H1 (cell line): ENCODE measurements at regions not wholly inside any gene's neighbourhood (a gene's known extent, or its start where the extent isn't known, plus 50 kb on each side); places are given as distances from the start of the nearest gene placed in this dataset.
A peak's percentile ranks its signal among the peaks of the same experiment; 100 is the strongest.

ENCODE experiments used
- CTCF ChIA-PET: fragments of 300-600 bp; sonication (Branson Sonifier 250); formaldehyde crosslinking; loops from one replicate; lab custom pipeline; 2021; ENCODE audit not compliant: partially characterized antibody; lab: Charles Lee
- POLR2A ChIA-PET: fragments of 300-600 bp; sonication (Branson Sonifier 250); formaldehyde crosslinking; loops from one replicate; lab custom pipeline; 2021; ENCODE audit warnings: inconsistent platforms; ENCODE audit not compliant: partially characterized antibody; lab: Charles Lee
- DNase-seq, 2 experiments: peaks; one replicate each; pipeline versions ENCODE4 v3.0.0 to v3.0.0-alpha.2; 2010 to 2022; ENCODE audit warnings: low spot score in 2 of 2, low read depth in 1 of 2, mixed read lengths in 1 of 2
- FAIRE-seq: peaks from 2 replicates; lab custom pipeline; 2011; peaks lifted over from hg19 to GRCh38; lab: Jason Lieb, UNC
- H2AFZ ChIP-seq: 2 replicates; pipeline ENCODE4 v1.8.1; 2012; ENCODE audit warnings: low read length, inconsistent platforms
- H2AK5ac ChIP-seq: 2 replicates; pipeline ENCODE4 v1.6.1; 2013; ENCODE audit warnings: low read depth, low read length
- H2BK120ac ChIP-seq: replicated peaks from 2 replicates; pipeline ENCODE3; 2013; ENCODE audit warnings: low read depth, low read length, inconsistent platforms
- H2BK12ac ChIP-seq: 2 replicates; pipeline ENCODE4 v1.6.1; 2013; ENCODE audit warnings: low read depth, low read length
- H2BK15ac ChIP-seq: 2 replicates; pipeline ENCODE4 v1.6.1; 2013; ENCODE audit warnings: low read length
- H2BK20ac ChIP-seq: 2 replicates; pipeline ENCODE4 v1.6.1; 2013; ENCODE audit warnings: low read length
- H2BK5ac ChIP-seq: 2 replicates; pipeline ENCODE4 v1.6.1; 2013; ENCODE audit warnings: low read depth, low read length
- H3K14ac ChIP-seq: 2 replicates; pipeline ENCODE4 v1.6.1; 2013; ENCODE audit warnings: inconsistent platforms; ENCODE audit not compliant: insufficient read length
- H3K18ac ChIP-seq: 2 replicates; pipeline ENCODE4 v1.6.1; 2013; ENCODE audit warnings: low read length; ENCODE audit errors: extremely low read depth
- H3K23ac ChIP-seq: 2 replicates; pipeline ENCODE4 v1.6.1; 2013; ENCODE audit warnings: inconsistent platforms; ENCODE audit not compliant: insufficient read length
- H3K23me2 ChIP-seq: 2 replicates; pipeline ENCODE4 v1.6.1; 2013; ENCODE audit warnings: low read depth, low read length
- H3K27ac ChIP-seq: 2 replicates; pipeline ENCODE4 v1.6.1; 2011; ENCODE audit warnings: low read depth, low read length, inconsistent platforms
- H3K27me3 ChIP-seq, 4 experiments: replicated peaks in 1 of 4; 1 replicate in 1 of 4; 2 replicates in 3 of 4; pipeline versions ENCODE4 v1.6.1 to v1.8.1; 2011 to 2013; ENCODE audit warnings: low read length in 3 of 4, mild to moderate bottlenecking in 3 of 4, inconsistent platforms in 2 of 4, mixed read lengths in 2 of 4, moderate library complexity in 1 of 4; ENCODE audit not compliant: control insufficient read depth in 3 of 4, insufficient read depth in 3 of 4; ENCODE audit errors: extremely low read depth in 1 of 4
- H3K36me3 ChIP-seq, 4 experiments: 2 replicates each; pipeline versions ENCODE4 v1.6.1 to v1.8.1; 2011 to 2013; ENCODE audit warnings: mild to moderate bottlenecking in 4 of 4, low read length in 3 of 4, moderate library complexity in 2 of 4, control low read depth in 1 of 4, inconsistent platforms in 1 of 4; ENCODE audit not compliant: insufficient read depth in 4 of 4, control insufficient read depth in 2 of 4
- H3K4ac ChIP-seq: replicated peaks from 2 replicates; pipeline ENCODE3; 2013; ENCODE audit warnings: low read length, low read depth, mixed read lengths, inconsistent platforms; ENCODE audit not compliant: insufficient read length
- H3K4me1 ChIP-seq, 4 experiments: replicated peaks in 1 of 4; 1 replicate in 1 of 4; 2 replicates in 3 of 4; pipeline versions ENCODE4 v1.6.1 to v1.8.1; 2011 to 2013; ENCODE audit warnings: low read length in 3 of 4, inconsistent platforms in 2 of 4, mixed read lengths in 1 of 4; ENCODE audit not compliant: insufficient read depth in 4 of 4, control insufficient read depth in 3 of 4
- H3K4me2 ChIP-seq, 2 experiments: 2 replicates each; pipeline versions ENCODE4 v1.6.1 to v1.8.1; 2011 to 2013; ENCODE audit warnings: low read depth in 2 of 2, low read length in 2 of 2, control low read depth in 1 of 2, inconsistent platforms in 1 of 2, mild to moderate bottlenecking in 1 of 2; ENCODE audit not compliant: insufficient read depth in 1 of 2
- H3K4me3 ChIP-seq, 4 experiments: fragments of 200-600, 300-600 bp in 1 of 4; sonication (generic), shearing (Covaris generic), sonication (Bioruptor Twin) in 1 of 4; 2 replicates each; pipeline versions ENCODE4 v1.5.1 to v1.8.1; 2011 to 2016; ENCODE audit warnings: low read length in 4 of 4, low read depth in 3 of 4, control low read depth in 2 of 4, inconsistent platforms in 2 of 4, mild to moderate bottlenecking in 2 of 4, mixed read lengths in 1 of 4, moderate library complexity in 1 of 4; ENCODE audit not compliant: insufficient read depth in 2 of 4; ENCODE audit errors: extremely low read depth in 1 of 4
- H3K56ac ChIP-seq: replicated peaks from 2 replicates; pipeline ENCODE3; 2013; ENCODE audit warnings: low read depth, mild to moderate bottlenecking, mixed read lengths, low read length, inconsistent platforms; ENCODE audit not compliant: insufficient read length
- H3K79me1 ChIP-seq: 2 replicates; pipeline ENCODE4 v1.6.1; 2013; ENCODE audit warnings: low read depth, low read length, control low read depth
- H3K79me2 ChIP-seq, 2 experiments: 2 replicates each; pipeline versions ENCODE4 v1.6.1 to v1.8.1; 2012 to 2013; ENCODE audit warnings: low read length in 2 of 2, mild to moderate bottlenecking in 2 of 2, inconsistent platforms in 1 of 2; ENCODE audit not compliant: insufficient read depth in 2 of 2, control insufficient read depth in 1 of 2
- H3K9ac ChIP-seq, 4 experiments: replicated peaks in 1 of 4; 1 replicate in 1 of 4; 2 replicates in 3 of 4; pipeline versions ENCODE4 v1.6.1 to v1.8.1; 2011 to 2013; ENCODE audit warnings: low read depth in 3 of 4, low read length in 3 of 4, control low read depth in 2 of 4, mild to moderate bottlenecking in 2 of 4, moderate library complexity in 2 of 4, inconsistent platforms in 1 of 4; ENCODE audit errors: extremely low read depth in 1 of 4
- H3K9me3 ChIP-seq, 2 experiments: 2 replicates each; pipeline versions ENCODE4 v1.6.1 to v1.8.1; 2012 to 2013; ENCODE audit warnings: mild to moderate bottlenecking in 2 of 2, moderate library complexity in 2 of 2, control low read depth in 1 of 2, inconsistent platforms in 1 of 2, low read depth in 1 of 2, low read length in 1 of 2, mixed read lengths in 1 of 2; ENCODE audit not compliant: insufficient read depth in 2 of 2
- H4K20me1 ChIP-seq, 2 experiments: replicated peaks in 1 of 2; 2 replicates each; pipeline versions ENCODE3 to v1.8.1; 2011 to 2013; ENCODE audit warnings: inconsistent platforms in 2 of 2, low read length in 2 of 2, mild to moderate bottlenecking in 1 of 2; ENCODE audit not compliant: insufficient read depth in 2 of 2, control insufficient read depth in 1 of 2
- H4K5ac ChIP-seq: 2 replicates; pipeline ENCODE4 v1.6.1; 2013; ENCODE audit warnings: low read length, low read depth, mixed read lengths, inconsistent platforms; ENCODE audit not compliant: insufficient read length
- H4K8ac ChIP-seq: 2 replicates; pipeline ENCODE4 v1.8.0; 2013; ENCODE audit warnings: mild to moderate bottlenecking, moderate library complexity, low read length, inconsistent platforms; ENCODE audit not compliant: insufficient read depth; ENCODE audit errors: extremely low read depth
- H4K91ac ChIP-seq: replicated peaks from 2 replicates; pipeline ENCODE3; 2013; ENCODE audit warnings: low read length, mixed read lengths, inconsistent platforms; ENCODE audit not compliant: insufficient read length
- BRCA1 ChIP-seq: IDR thresholded peaks from 2 replicates; pipeline ENCODE4 v1.6.1; 2012; ENCODE audit warnings: low read depth, low read length, improper control_type of control experiment
- HDAC2 ChIP-seq, 2 experiments: fragments of 300-600 bp in 1 of 2; sonication (generic) in 1 of 2; IDR thresholded peaks; 2 replicates each; pipeline ENCODE4 v1.6.1; 2011 to 2012; ENCODE audit warnings: low read depth in 2 of 2, low read length in 2 of 2, mild to moderate bottlenecking in 2 of 2, moderate library complexity in 2 of 2, borderline replicate concordance in 1 of 2, inconsistent platforms in 1 of 2
- KDM1A ChIP-seq: fragments of 200-600, 300-600 bp; sonication (generic); IDR thresholded peaks from 2 replicates; pipeline ENCODE4 v1.7.1; 2016; ENCODE audit warnings: mild to moderate bottlenecking, low read length, borderline replicate concordance
- SUZ12 ChIP-seq: fragments of 200-600 bp; sonication (generic); IDR thresholded peaks from 2 replicates; pipeline ENCODE4 v1.6.1; 2012; ENCODE audit warnings: mild to moderate bottlenecking, inconsistent platforms, low read length, moderate library complexity, mixed read lengths
- YY1 ChIP-seq: IDR thresholded peaks from 2 replicates; pipeline ENCODE4 v1.6.1; 2011; ENCODE audit warnings: low read depth, mild to moderate bottlenecking, low read length
- WGBS, 2 experiments: shearing (Covaris generic) in 1 of 2; methylation state at CpG; one replicate each; pipeline versions ENCODE4 v1.1.6 to v1.1.7; 2013 to 2015; ENCODE audit warnings: low lambda C conversion rate in 2 of 2, mixed read lengths in 2 of 2, inconsistent platforms in 1 of 2, low coverage in 1 of 2, missing lambda C conversion rate in 1 of 2; ENCODE audit not compliant: insufficient replicate concordance in 2 of 2, insufficient coverage in 1 of 2, insufficient read length in 1 of 2; ENCODE audit errors: extremely low coverage in 1 of 2, missing lambda C conversion rate in 1 of 2; 5-methylcytosine and 5-hydroxymethylcytosine counted together

DNA sequence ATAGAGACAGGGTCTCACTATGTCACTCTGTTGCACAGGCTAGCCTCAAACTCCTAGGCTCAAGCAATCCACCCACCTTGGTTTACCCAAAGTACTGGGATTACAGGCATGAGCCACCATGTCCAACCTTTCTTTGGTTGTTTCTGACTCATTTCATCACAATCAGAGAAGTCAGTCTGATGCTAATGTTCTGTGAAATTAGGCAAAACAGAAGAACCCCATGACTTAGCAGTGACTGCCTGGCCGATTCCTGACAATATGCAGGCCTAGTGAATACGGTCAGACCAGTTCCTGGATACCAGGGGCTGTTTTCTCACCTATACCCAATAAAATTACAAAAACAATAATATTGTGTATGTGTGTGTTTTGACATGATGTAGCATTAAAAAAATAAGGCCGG, 58.8 kb upstream of the BTN3A2 start:
- no peak for FAIRE-seq
- Histone ChIP-seq H3K27me3 (no peaks in the 10 kb centered on the region), H2BK20ac (no peak overlapping the region), H3K4me2 (peak overlapping the region in 1 of 2 experiments; percentile 62; a peak in 1 of 4 replicates), H3K18ac (no peak overlapping the region), H4K91ac (no peak overlapping the region), H3K79me1 (no peaks in the 10 kb centered on the region), H3K4me3 (no peak overlapping the region), H3K27ac (no peak overlapping the region), H3K56ac (no peak overlapping the region), H4K20me1 (no peaks in the 10 kb centered on the region), H3K23ac (no peak overlapping the region), H2AK5ac (no peak overlapping the region), H3K23me2 (peaks cover 8% of the 10 kb centered on the region), H2BK12ac (no peak overlapping the region), H3K9ac (no peak overlapping the region), H3K4ac (no peak overlapping the region), H2BK120ac (no peak overlapping the region), H4K5ac (no peak overlapping the region), H4K8ac (no peak overlapping the region), H2BK5ac (no peak overlapping the region), H2BK15ac (no peak overlapping the region), H3K79me2 (no peaks in the 10 kb centered on the region), H3K4me1 (peaks cover 0 to 3% (median 1%) of the 10 kb centered on the region in 4 experiments; a peak in 3 of 7 replicates), H3K9me3 (no peaks in the 10 kb centered on the region), H2AFZ (no peak overlapping the region), H3K36me3 (no peaks in the 10 kb centered on the region), H3K14ac (no peak overlapping the region)
- POLR2A ChIA-PET = interaction anchor here (2.4 kb wide), 1 partner anchor 33 kb away, joined by 6 read pairs; a partner anchor contains a TSS
- CTCF ChIA-PET = no interaction called here
- no peak for DNase-seq
- WGBS, 2 experiments = 92% methylated on average over 3 of the region's 3 CpGs; no CpG with 5 or more reads in 1 of the 2 experiments
- TF ChIP-seq HDAC2 (IDR thresholded peaks at IDR 0.05; ENCODE audit: borderline replicate concordance in 1 of 2, low read depth in 2 of 2, low read length in 2 of 2) (no peak), SUZ12 (no peak), YY1 (no peak), BRCA1 (no peak), KDM1A (no peak)
